ENCODE measurements at regions not wholly inside any gene's neighbourhood (a gene's known extent, or its start where the extent isn't known, plus 50 kb on each side); places are given as distances from the start of the nearest gene placed in this dataset.

GRCh38 chr2:118654945-118655344 lies 192.5 kb downstream of the EN1 start:
- no peak for TF ChIP-seq CTCF (IDR thresholded peaks at IDR 0.05; ENCODE audit: insufficient read depth, low read length, poor library complexity, severe bottlenecking)
- TF ChIP-seq EZH2phosphoT487 (conservative IDR thresholded peaks at IDR 0.05; ENCODE audit: low read length): no peak

All from SU-DHL-6 (cell line).